ENCODE measurements at regions not wholly inside any gene's neighbourhood (a gene's known extent, or its start where the extent isn't known, plus 50 kb on each side); places are given as distances from the start of the nearest gene placed in this dataset.
A peak's percentile ranks its signal among the peaks of the same experiment; 100 is the strongest.

DNA sequence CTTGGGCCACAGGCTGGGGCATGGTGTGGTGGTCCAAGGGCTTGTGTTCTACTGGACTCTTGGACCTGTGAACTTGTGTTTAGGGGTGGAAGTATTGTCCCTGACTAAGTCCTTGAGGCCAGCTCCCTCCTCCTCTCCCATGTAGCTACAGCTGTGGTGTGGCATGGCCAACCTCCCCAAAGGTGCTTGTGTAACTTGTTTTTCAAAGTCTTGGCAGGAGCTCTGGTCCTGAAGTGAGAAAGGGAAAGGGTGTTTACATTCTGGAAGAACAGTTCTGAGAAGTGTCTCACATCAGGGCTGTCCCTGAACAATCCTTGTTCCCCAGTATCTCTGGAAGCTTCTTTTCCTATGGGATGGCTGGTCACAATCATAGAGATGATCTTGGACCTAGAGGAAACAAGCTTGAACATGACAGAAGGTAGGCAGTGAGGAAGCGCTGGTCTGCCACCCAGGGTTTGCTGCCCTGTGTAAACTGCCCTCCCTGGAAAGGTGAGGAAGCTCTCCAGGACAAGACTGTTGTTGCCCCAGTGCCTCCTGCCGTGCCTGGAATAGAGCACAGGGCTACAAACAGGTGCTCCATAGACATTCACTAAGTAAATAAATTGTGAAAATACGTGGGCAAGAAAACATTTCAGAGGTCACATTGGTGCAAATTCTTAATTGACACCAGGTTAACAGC lies 64.6 kb upstream of the KLF9 start:
- Histone ChIP-seq H3K36me3 (no peaks in the 10 kb centered on the region), H3K9me3 (no peaks in the 10 kb centered on the region), H3K27ac (peak overlapping the region; percentile 89 to 93 (median 90)), H3K4me3 (peak overlapping the region in 1 of 4 donors; percentile 6), H3K4me1 (peaks cover 56 to 72% (median 69%) of the 10 kb centered on the region in 3 donors), H3K27me3 (no peaks in the 10 kb centered on the region)
- 15 to 23% methylated on average over 3 of the region's 3 CpGs for WGBS, 2 donors
- intact Hi-C loops (cut with DNase I), result loop anchor here in 1 of 3 donors (5.0 kb wide), 1 partner anchor 62 kb away; no protein-coding TSS in a partner anchor
- ATAC-seq, result peak; percentile 49 to 70 (median 63)
- peak in 5 of 6 donors; percentile 66 to 84 (median 73) for DNase-seq
- no peak for FAIRE-seq
- TF ChIP-seq CTCF (IDR thresholded peaks at IDR 0.05), result no peak

DNA sequence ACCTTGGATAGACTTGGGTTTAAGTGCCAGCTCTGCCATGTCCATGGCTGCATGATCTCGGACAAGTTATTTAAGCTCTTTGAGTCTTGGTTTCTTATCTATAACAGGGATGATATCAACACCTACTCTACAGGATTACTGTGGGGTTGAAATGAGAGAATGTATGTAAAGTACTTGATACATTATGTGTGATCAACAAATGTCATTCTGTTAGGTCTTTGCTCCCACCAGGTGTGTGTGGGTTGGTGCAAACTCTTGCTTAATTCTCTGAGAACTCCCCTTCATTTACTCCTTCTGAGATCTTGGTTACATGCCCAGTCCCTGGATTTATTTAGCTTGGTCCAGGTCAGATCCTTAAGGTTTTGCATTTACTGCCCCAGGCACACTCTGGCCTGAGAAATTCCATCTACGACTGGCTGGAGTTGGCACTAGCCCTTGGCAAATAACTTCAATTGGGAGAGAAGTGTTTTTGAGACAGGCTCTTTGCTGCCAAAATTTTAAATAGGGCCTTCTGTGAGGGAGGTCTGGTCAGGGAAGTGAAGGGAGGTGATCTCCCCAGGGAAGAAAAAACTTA lies 63.5 kb upstream of the KLF9 start:
- no peak for DNase-seq
- no peak for FAIRE-seq
- H3K4me3 ChIP-seq, result no peak overlapping the region
- intact Hi-C loops (cut with DNase I), result loop anchor here in 1 of 3 donors (5.0 kb wide), 1 partner anchor 61 kb away; no protein-coding TSS in a partner anchor
- H3K27ac ChIP-seq, result peak overlapping the region; percentile 89 to 93 (median 90)
- no peaks in the 10 kb centered on the region for H3K27me3 ChIP-seq
- WGBS, 2 donors, result 29 to 34% methylated on average over 2 of the region's 2 CpGs
- ATAC-seq, result no peak
- H3K9me3 ChIP-seq, result no peaks in the 10 kb centered on the region
- TF ChIP-seq CTCF (IDR thresholded peaks at IDR 0.05), result no peak
- H3K36me3 ChIP-seq, result no peaks in the 10 kb centered on the region
- peaks cover 57 to 82% (median 71%) of the 10 kb centered on the region in 3 donors for H3K4me1 ChIP-seq

DNA sequence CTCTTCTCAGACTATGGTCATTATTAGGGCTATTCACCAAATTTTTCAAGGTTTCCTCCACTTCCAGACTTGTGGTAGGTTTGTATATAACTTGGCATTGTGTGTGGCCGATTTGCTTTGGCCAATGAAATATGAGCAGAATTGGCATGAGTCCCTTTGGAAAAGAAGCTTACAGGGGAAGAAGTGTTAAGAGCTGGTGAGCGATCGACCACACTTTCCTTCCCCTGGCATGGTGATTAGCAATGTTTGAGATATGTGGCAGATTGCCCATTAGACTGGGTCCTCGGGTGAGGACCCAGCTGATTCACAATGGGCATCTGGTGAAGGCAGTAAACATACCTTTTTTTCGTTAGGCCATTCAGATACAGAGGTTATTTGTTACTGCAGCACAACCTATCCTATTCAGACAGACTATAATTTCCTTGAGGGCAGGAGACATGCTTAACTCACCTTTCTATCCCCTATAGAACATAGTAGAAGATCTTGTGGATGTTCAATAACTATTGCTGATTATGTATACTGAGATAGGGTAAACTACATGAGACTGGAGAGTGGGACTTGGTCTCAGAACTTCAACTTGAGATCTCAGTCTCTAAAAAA lies 62.8 kb upstream of the KLF9 start:
- Histone ChIP-seq H3K27me3 (no peaks in the 10 kb centered on the region), H3K36me3 (no peaks in the 10 kb centered on the region), H3K4me3 (no peak overlapping the region), H3K27ac (peak overlapping the region in 1 of 4 donors; percentile 90), H3K9me3 (no peaks in the 10 kb centered on the region), H3K4me1 (peaks cover 57 to 90% (median 71%) of the 10 kb centered on the region in 3 donors)
- FAIRE-seq (no peak), DNase-seq (no peak), ATAC-seq (no peak)
- no peak for TF ChIP-seq CTCF (IDR thresholded peaks at IDR 0.05)
- WGBS, 2 donors, result 43 to 44% methylated on average over 5 of the region's 5 CpGs
- intact Hi-C loops (cut with DNase I), result loop anchor here in 1 of 3 donors (5.0 kb wide), 1 partner anchor 60 kb away; no protein-coding TSS in a partner anchor

- no peak overlapping the region for H3K4me3 ChIP-seq
- H3K27me3 ChIP-seq, result no peaks in the 10 kb centered on the region
- H3K9me3 ChIP-seq, result no peaks in the 10 kb centered on the region
- no peak for FAIRE-seq
- peaks cover 48 to 88% (median 63%) of the 10 kb centered on the region in 3 donors for H3K4me1 ChIP-seq
- peak; percentile 37 to 61 (median 52) for ATAC-seq
- H3K27ac ChIP-seq, result peak overlapping the region; percentile 31 to 61 (median 54)
- TF ChIP-seq CTCF (IDR thresholded peaks at IDR 0.05), result no peak
- DNase-seq, result peak in 3 of 6 donors; percentile 48 to 73 (median 59)
- intact Hi-C loops (cut with DNase I), result loop anchor here in 1 of 3 donors (5.0 kb wide), 1 partner anchor 58 kb away; no protein-coding TSS in a partner anchor
- WGBS, 2 donors, result 3 to 9% methylated on average over 2 of the region's 2 CpGs
- no peaks in the 10 kb centered on the region for H3K36me3 ChIP-seq
Measured at GRCh38 chr9:70475211-70475610, 60.8 kb upstream of the KLF9 start.

Measured in pancreas (tissue), 10 donors.